Dermis blood vessel endothelial cell (primary cell): ENCODE measurements at regions not wholly inside any gene's neighbourhood (a gene's known extent, or its start where the extent isn't known, plus 50 kb on each side); places are given as distances from the start of the nearest gene placed in this dataset.

Experiments used
- DNase-seq: peaks from one replicate; pipeline ENCODE4 v3.0.0; 2010

DNA sequence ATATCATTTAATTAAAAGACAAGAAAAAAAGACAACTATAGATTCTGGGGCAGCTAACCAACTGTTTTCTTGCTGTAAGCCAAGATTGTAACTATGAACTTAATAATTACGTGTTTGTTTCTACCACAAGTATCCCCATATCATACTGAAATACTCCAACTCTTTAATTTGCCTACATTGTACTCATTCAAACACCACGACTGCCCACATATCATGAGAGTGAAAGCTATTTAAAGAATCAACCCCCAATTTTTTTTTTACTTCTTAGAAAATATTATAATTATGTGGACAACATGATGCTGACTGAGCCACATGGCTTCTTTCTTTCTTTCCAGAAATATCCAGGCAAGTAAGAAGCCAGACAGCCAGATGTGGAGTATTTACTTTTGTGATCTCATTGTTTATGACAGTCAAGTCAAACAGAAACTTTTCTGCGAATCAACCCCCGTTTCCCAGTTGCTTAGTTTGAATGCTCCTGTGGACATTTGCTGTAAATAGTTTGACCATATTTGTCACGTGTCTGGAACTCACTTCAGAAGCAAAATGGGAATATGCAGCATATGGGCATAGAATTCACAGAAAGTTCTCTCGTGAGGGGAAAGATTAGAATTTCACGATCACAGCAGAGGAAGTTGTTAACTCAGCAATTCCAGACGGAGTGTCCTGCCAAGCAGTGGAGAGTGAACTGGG lies 126.8 kb upstream of the PSMD7 start:
- no peak for DNase-seq

DNA sequence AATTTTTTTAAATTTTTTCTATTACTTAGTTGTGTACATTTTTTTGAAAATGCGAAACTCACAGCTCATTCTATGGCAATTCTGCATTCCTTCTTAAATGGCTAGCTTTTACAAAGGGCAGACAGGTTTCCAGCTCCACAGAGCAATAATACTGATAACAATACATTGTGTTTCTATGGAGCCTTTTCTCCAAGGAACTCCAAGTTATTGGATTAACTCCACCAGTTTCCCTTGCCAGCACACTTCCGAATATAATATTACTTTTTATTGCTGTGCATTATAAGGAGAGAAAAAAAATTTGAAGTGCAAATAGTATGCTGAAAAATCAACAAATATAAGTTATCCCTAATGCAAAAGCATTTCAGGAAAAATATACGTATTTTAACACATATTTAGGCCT lies 127.5 kb upstream of the PSMD7 start:
- no peak for DNase-seq

DNA sequence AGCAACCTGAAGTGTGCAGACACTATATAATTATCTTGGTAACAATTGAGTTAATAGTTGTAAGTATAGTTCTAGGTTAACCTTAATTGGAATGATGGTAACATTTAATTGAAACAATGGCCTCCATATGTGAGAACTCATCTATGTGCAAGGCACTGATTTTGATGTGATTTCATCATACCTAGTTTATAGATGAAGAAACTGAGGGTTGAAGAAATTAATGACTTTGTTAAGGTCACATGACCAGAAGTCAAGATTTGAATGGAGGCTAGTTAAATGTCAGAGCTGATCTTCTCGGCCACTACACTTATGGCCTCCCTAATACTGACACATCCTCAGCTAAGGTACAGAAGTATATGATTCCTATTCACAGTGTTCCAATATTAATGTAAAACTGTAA lies 128.2 kb upstream of the PSMD7 start:
- DNase-seq: no peak

DNA sequence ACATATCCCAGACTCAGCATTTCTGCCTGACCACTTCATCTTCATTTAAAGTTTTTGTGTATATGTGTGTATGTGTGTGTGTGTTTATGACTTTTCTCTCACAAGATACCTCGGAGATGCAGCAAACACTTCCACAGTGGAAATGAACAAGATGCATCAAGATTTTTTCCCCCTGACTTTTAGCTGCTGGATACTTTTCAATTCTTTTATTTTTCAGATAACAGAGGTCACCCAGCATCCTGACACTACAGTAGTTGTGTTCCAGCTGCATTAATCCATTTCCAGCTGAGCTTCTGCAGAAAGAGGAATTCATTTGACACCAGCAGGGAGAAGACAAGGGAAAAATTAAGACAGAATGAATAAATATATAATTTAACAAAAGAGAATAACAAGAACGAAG lies 130.2 kb upstream of the PSMD7 start:
- no peak for DNase-seq

DNA sequence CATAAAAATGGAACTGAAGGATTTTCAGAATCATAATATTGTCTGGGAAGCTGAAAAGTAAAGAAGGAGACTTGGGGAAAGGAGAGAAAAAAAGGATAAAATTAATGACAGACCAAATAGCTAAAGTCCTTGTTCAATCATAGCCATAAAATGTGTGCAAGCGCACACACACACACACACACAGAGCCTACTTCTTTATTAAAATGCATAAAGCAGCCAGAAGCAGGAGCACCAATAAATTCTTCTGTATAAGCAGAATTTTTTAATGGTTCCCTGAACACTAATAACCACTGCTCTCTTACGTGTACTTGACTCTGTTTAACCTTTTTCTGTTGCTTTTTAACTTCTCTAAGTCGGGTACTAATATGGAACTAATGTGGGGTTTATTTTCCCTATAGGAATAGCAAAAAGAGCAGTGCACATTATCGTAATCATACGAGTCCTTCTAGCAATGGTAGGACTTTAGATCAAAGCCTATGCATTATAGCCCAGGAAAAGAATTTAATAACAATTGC lies 131.0 kb upstream of the PSMD7 start:
- DNase-seq: no peak

DNA sequence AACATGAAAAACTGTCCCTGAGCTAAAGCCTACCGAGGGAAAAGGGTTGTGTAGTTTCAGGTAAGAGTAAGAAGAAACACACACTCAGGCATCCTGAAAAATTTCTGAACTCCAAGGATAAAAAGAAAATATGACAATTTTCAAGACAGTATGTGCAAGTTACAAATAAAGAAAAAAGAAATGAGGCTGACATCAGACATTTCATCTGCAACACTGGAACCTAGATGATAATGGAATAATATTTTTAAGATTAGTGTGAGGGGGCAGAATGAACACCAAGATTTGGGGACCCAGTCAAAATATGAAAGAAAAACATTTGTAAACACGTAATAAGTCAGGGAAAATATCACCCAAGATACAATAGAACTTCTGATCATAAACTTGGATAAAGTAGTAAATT lies 135.9 kb upstream of the PSMD7 start:
- no peak for DNase-seq

DNA sequence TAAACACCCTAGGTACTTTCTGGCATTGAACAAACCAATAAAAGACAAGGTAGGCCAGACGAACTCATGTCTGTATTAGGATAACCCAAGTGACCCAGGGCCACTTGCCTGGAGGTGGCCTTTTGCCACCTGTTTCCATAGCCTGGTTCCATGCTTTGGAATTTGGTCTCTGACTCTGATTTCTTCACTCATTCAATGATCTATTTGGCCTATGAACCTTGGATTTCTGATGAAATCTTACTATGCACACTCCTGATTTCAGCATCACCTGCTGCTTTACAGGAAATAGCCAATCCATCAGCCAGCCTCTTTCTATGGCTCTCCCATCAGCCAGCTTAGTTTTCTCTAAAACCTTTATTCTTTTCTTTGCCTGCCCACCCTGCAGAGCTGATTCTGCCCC lies 142.8 kb upstream of the PSMD7 start:
- DNase-seq: no peak

DNA sequence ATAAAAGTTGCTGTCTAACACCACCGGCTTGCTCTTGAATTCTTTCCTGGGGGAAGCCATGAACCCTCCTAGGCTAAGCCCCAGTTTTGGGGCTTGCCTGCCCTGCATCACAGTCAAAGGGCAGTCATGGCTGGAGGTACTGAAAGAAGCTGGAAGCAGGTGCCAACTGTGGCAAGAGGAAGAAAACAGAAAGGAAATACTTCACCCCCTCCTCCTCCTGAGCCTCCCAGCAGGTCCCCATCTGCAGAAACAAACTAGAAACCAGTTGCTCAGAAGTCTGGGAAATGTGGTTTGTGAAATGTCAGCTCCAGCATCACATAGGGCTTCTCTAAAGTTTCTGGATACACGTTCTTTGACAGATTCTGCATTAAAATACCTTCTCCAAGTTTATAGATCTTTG lies 150.0 kb upstream of the PSMD7 start:
- DNase-seq: no peak

DNA sequence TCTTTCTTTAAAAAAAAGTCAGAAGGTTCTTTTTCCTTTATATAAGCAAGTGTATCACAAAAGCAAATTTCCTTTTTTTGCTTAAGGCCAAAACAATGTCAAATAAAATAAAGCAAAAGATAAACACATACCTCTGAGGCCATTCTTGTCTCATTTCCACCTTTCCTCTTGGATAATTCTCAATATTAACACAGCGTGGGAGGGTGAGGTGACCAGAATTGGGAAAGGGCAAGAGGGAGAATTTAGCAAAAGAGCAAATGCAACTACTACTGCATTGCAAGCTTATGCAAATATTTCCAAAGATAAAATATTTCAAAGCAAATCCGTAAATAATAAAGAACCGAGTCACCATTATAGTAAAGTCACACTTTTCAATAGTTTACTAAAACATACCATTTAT lies 153.4 kb upstream of the PSMD7 start:
- no peak for DNase-seq

DNA sequence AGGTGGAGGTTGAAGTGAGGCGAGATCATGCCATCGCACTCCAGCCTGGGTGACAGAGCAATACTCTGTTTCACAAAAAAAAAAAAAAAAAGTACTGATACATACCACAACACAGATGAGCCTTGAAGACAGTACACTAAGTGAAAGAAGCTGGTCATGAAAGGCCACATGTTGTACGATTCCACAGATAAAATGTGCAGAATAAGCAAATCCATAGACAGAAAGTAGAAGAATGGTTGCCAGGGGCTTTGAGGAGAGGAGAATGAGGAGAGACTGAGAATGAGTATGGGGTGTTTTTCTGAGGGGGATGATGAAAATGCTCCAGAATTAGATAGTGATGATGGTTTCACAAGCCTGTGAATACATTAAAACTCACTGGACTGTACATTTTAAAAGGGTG lies 155.6 kb upstream of the PSMD7 start:
- DNase-seq: no peak

DNA sequence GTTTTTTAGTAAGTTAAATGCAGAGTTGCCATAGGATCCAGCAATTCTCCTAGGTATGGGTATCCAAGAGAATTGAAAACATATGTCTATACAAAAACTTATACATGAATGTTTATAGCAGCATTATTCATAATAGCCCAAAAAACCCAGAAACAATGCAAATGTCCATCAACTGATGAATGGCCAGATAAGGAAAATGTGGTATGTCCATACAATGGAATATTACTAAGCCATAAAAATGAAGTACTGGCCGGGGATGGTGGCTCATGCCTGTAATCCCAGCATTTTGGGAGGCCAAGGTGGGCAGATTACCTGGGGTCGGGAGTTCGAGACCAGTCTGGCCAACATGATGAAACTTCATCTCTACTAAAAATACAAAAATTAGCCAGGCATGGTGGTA lies 156.1 kb upstream of the PSMD7 start:
- DNase-seq: no peak

DNA sequence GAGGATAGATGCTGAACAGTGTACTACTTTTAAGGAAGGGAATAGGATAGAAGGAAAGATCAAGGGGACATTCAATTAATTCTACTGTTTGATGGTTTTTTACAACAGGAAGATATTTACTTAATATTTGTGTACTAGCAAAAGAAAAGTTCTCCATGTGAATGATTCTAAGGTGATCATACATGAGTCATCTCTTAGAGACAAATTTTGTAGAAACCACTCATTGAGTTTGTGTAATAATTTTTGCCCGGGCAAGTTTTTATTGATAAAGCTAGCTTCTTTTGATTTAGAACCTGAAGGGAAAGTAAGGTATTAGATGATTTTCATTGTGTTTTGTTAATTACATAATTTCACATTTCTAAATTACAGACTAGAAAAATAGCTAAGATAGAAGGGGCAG lies 172.8 kb upstream of the PSMD7 start:
- DNase-seq: no peak

DNA sequence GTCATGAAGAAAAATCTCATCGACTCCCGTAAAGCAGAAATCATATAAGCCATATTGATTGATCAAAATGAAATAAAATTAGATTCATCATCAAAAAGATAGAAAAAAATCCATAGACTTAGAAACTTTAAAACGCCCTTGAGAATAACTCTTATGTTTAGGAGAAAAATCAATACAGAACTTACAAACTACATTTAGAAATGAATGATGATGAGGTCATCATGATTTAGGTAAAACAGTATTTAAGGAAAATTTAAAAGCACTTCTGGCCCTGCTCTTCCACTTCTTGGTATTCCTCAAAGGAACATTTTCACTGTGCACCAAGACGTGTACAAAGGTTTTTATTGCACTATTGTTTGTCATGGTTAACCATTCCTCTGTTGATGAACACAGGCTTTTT lies 173.4 kb upstream of the PSMD7 start:
- no peak for DNase-seq

DNA sequence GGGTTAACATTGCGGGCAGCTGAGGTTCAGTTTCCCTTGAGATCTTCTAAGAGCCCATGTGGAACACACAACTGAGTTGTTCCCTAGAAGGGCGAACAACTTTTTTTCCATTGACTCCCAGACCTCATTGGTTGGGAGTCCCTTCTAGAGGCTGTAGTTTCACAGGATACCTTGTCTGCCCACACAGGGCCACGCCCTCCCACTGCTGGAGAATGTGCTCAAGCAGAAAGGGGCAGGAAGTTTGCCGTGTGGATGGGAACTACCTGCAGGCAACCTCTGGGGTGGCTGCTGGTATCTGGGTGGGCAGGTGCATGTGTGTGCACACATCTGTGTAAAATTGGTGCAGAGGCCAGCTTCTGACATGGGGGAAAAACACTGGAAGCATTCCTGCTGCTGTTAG lies 178.8 kb upstream of the PSMD7 start:
- DNase-seq: no peak

DNA sequence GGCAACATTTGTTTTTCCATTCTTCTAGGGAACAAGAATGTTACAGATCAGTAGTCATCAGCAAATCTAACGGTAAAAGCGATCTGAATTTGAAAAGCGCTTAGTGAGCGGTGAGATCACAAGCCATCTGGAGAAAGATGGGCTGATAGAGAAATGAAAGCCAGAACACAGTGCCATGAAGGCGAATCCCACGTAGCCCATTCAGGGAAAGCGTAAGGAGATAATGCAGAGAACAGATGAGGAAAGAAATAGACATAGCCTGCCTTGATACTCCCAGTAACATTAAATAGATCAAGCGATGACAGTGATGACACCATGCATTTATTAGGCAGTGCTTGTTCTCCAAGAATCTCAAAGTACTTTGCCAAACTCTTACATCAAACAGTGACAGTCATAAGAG lies 183.1 kb upstream of the PSMD7 start:
- DNase-seq: no peak

DNA sequence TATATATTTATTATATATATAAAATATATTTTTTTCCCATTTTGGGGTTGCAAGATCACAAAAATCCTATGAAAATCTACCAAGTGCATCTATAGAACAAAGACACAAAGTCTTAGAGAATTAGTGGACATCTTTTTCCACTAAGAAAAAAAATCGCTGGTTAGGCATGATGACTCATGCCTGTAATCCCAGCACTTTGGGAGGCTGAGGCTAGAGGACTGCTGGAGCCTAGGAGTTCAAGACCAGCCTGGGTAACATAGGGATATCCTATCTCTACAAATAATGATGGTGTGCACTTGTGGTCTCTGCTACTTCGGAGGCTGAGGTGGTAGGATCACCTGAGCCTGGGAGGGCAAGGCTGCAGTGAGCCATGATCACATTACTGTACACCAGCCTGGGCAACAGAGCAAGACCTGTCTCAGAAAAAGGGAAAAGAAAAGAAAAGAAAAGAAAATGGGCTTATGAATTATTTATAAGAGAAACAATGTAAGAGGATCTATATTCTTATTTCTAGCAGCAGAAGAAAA lies 185.1 kb upstream of the PSMD7 start:
- no peak for DNase-seq

DNA sequence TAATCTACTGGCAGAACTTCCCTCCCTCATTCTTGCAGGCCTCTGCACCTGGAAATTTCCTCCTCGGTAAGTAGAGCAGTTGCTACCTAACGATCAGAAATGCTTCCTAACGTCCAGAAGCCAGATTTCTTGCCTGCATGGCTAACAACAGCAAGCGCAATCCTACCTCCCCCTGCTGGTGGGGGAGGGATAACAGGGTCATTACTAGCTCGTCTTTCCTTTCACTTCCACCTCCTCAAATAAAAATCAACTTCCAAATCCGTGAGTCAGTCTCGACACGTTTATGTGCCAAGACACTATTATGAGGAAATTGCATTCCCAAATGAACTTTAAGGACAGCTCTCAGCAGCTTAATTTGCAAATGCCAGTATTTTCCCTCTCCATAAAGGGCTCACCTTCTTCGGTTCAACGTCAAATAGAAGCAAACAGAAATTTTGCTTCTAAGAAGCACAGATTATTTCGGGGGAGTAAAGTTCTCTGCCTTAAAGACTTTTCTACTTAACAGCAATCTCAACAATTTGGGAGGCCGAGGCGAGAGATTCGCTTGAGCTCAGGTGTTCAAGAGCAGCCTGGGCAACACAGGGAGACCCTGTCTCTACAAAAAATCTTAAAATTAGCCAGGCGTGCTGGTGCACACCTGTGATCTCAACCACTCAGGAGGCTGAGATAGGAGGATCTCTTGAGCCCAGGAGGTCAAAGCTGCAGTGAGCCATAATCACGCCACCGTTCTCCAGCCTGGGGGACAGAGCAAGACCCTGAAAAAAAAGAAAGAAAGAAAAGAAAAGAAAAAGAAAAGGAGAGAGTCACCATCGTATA lies 188.6 kb upstream of the PSMD7 start:
- DNase-seq: peak; percentile 34

DNA sequence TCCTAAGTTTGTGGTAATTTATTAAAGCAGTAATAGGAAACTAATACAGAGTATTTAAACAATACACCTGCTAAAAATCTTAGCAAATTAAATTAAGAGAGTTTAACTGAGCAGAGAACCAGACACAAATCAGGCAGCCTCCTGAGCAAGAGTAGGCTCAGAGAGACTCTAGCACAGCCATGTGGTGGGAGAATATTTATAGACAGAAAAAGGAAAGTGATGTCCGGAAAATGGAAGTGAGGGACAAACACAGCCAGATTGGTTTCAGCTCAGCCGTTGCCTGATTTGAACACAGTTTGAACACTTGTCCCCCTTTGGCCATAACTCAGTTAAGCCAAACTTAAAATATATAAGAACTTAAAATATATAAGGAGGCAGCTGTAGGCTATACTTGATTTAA lies 192.6 kb upstream of the PSMD7 start:
- DNase-seq: no peak

DNA sequence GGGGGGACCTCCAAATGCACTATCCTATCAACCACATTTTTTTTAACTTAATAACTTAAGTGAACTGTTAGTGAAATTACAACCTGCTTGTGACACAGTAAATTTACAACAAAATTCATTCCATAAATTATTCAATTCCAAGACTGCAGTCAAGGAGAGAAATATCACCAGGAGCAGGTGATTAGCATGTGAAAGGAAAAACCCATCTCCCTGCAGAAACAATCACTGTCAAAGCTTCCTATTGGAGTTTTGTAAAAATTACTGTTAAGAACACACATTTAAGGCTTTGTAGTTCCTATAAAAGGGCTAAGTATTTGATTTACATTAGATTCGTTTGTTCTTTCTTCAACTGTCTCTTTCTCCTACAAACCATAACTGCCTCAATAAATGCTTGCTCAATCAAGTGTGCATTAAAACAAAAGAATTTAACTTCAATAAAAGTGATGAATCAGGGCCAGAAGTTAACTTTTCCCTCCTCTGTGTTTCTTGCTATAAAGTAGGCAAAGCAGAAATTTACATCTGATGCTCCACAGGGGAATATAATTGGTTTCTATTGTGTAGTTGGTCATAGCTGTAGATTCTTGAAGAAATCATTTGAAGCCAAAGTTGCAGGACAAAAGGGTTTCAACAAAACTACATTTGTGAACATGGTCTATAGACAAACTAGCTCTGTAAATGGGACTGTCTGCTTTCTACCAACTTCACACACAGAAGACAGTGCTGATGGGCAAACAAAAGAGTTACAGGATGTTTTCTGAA lies 195.1 kb upstream of the PSMD7 start:
- DNase-seq: no peak

DNA sequence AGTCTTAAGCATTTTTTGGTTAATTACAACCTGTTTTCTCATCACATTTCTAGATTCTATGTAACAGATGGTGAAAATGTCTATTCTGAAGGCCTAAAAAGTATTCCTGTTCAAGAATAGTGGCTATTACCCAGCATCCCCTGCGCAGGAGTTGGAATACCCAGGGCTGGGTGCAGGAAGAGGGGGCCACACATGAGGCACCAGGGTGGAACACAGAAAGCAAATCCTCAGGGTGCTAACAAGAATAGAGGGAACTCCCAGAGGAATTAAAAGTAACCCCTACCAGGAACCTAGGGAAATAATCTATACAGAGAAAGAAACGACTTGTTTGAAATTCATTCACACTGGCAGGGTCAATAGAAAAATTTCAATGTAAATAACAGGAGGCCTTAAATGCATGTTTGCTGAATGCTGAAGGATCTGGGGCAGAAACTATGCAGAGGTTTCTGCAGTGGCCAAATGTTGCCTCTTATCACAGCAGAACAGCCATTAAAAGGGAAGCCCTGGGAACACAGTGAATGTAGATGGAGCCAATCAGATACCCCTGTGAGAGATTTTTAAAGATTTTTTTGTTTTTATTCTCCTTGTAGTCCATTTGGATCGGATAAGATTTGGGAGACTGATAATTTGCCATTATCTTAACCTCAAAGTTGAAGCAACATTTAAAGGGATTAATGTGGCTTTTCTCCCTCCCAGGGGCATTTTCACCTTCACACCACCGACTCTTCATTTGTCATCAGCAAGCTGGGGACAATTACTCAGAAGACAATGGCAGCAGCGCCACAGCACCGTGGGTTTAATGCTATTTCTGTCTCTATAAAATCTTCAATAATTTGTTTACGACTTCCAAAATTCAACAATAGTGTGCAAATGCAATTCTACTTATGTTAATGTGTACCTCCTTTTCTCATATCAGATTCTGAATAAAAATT lies 196.0 kb upstream of the PSMD7 start:
- no peak for DNase-seq

DNA sequence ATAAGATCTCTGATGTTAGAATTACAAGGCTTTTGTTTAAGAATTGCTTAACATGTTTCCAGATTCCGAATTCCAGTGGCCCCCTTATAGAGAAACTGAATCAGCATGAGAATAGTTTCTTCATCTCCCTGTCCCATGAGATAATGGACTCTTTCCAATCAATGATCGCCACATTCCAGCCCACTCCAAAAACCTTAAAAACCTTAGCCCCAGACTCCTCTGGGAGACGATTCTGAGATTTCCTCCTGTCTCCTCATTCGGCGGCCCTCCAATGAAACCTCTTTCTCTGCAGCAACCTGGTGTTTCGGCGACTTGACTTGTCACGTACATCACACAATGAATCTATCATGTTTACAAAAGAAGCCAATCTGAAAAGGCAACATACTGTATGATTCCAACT lies 197.1 kb upstream of the PSMD7 start:
- DNase-seq: no peak

DNA sequence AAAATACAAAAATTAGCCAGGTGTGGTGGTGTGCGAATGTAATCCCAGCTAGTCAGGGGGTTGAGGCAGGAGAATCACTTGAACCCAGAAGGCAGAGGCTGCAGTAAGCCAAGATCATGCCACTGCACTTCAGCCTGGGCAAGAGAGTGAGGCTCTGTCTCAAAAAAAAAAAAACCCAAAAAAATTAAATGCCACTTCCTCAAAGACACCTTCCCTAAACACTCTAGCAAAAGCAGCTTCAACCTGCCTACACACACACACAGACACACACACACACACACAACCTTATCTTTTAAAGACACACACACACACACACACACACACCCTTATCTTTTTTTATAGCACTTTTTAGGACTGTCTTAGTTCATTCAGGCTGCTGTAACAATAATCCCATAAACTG lies 201.7 kb upstream of the PSMD7 start:
- DNase-seq: no peak
